ENCODE measurements at regions not wholly inside any gene's neighbourhood (a gene's known extent, or its start where the extent isn't known, plus 50 kb on each side); places are given as distances from the start of the nearest gene placed in this dataset.

GRCh38 chr3:144182501-144182900 lies 210.9 kb downstream of the DIPK2A start:
- TF ChIP-seq FOXA1 (IDR thresholded peaks at IDR 0.05), result no peak
- no peak for TF ChIP-seq SUZ12 (IDR thresholded peaks at IDR 0.05)
- TF ChIP-seq CTBP1 (IDR thresholded peaks at IDR 0.05; ENCODE audit: borderline replicate concordance), result no peak
